OCI-LY1 (cell line): ENCODE measurements at regions not wholly inside any gene's neighbourhood (a gene's known extent, or its start where the extent isn't known, plus 50 kb on each side); places are given as distances from the start of the nearest gene placed in this dataset.

Source experiments
- H2AFZ ChIP-seq: fragments of 200-600 bp; sonication (generic), shearing (Covaris generic); 2 replicates; pipeline ENCODE4 v1.6.0; 2014; ENCODE audit warnings: antibody characterized with exemption, mild to moderate bottlenecking, low read length
- H3F3A ChIP-seq: fragments of 200-600 bp; sonication (generic), shearing (Covaris generic); 2 replicates; pipeline ENCODE4 v1.6.0; 2014; ENCODE audit warnings: mild to moderate bottlenecking, antibody characterized with exemption, low read length, moderate library complexity; ENCODE audit not compliant: insufficient read depth
- H3K27ac ChIP-seq: fragments of 200-600 bp; sonication (generic); 2 replicates; pipeline ENCODE4 v1.5.1; 2014; ENCODE audit warnings: low read length, mixed run types, mild to moderate bottlenecking, low read depth; ENCODE audit not compliant: poor library complexity, severe bottlenecking
- H3K27me3 ChIP-seq: fragments of 200-600 bp; sonication (generic); 2 replicates; pipeline ENCODE4 v1.6.0; 2014; ENCODE audit warnings: antibody characterized with exemption, mild to moderate bottlenecking, low read length, moderate library complexity; ENCODE audit not compliant: insufficient read depth
- H3K36me3 ChIP-seq: fragments of 200-600 bp; sonication (generic); 2 replicates; pipeline ENCODE4 v1.6.1; 2014; ENCODE audit warnings: mild to moderate bottlenecking, antibody characterized with exemption, low read length, moderate library complexity, mixed read lengths; ENCODE audit not compliant: insufficient read depth
- H3K4me1 ChIP-seq: fragments of 200-600 bp; sonication (generic); 2 replicates; pipeline ENCODE4 v1.5.1; 2014; ENCODE audit warnings: mild to moderate bottlenecking, low read length, moderate library complexity; ENCODE audit not compliant: insufficient read depth, severe bottlenecking
- H3K4me2 ChIP-seq: fragments of 200-600 bp; sonication (generic), shearing (Covaris generic); 2 replicates; pipeline ENCODE4 v1.6.1; 2014; ENCODE audit warnings: low read length
- H3K4me3 ChIP-seq: fragments of 200-600 bp; sonication (generic); 2 replicates; pipeline ENCODE4 v1.5.1; 2014; ENCODE audit warnings: low read length, low read depth, mild to moderate bottlenecking, mixed read lengths; ENCODE audit not compliant: poor library complexity, severe bottlenecking
- H3K79me2 ChIP-seq: fragments of 200-600 bp; shearing (Covaris generic); 2 replicates; pipeline ENCODE4 v1.6.1; 2016; ENCODE audit warnings: mixed run types, low read length, mixed read lengths; ENCODE audit not compliant: insufficient read depth
- H3K9ac ChIP-seq: fragments of 200-600 bp; sonication (generic), shearing (Covaris generic); 2 replicates; pipeline ENCODE4 v1.6.1; 2014; ENCODE audit warnings: mild to moderate bottlenecking, low read length, mixed read lengths
- H3K9me2 ChIP-seq: fragments of 200-600 bp; sonication (generic), shearing (Covaris generic); 2 replicates; pipeline ENCODE4 v1.6.1; 2014; ENCODE audit warnings: low read depth, mild to moderate bottlenecking, low read length, mixed read lengths
- H3K9me3 ChIP-seq: fragments of 200-600 bp; shearing (Covaris generic); 2 replicates; pipeline ENCODE4 v1.6.1; 2014; ENCODE audit warnings: low read length, mixed read lengths
- H4K20me1 ChIP-seq: fragments of 200-600 bp; sonication (generic), shearing (Covaris generic); 2 replicates; pipeline ENCODE4 v1.6.0; 2016; ENCODE audit warnings: mild to moderate bottlenecking, low read length; ENCODE audit not compliant: insufficient read depth
- EZH2 ChIP-seq: fragments of 200-600 bp; sonication (generic), shearing (Covaris generic); IDR thresholded peaks from 2 replicates; pipeline ENCODE4 v1.8.0; 2017; ENCODE audit warnings: borderline replicate concordance, mixed run types, mild to moderate bottlenecking, antibody characterized with exemption, low read length, moderate library complexity, mixed read lengths
- TF ChIP-seq, protein P1 (sequence below): fragments of 200-600 bp; sonication (generic), shearing (Covaris generic); IDR thresholded peaks from 2 replicates; pipeline ENCODE4 v1.5.1; 2017; ENCODE audit warnings: mild to moderate bottlenecking, antibody characterized with exemption, low read length, moderate library complexity, mixed read lengths

DNA sequence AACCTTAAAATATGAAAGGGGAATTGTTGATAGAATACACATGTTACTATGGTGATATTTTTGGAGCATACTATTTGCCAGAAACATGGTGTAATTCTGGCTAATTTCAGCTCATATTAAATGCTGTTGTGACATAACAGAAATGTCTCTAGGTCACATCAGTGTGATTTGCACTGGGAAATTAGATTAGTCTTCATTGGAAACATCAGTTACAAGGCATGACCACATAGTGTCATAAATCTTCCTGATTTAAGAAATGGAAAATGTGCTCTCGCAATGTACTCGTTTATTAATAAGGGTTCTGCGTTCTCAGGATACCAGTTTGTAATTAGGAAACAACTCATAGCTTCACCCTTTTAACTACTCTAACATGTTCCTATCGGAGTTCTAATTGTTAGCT is 72.9 kb upstream of the GYPA start:
- Histone ChIP-seq H3K79me2 (no peaks in the 10 kb centered on the region), H3K27ac (no peak overlapping the region), H3K4me2 (no peak overlapping the region), H2AFZ (no peak overlapping the region), H3K9ac (no peak overlapping the region), H3K9me3 (no peaks in the 10 kb centered on the region), H4K20me1 (no peaks in the 10 kb centered on the region), H3K27me3 (no peaks in the 10 kb centered on the region), H3K9me2 (no peaks in the 10 kb centered on the region), H3K4me1 (no peaks in the 10 kb centered on the region), H3K36me3 (no peaks in the 10 kb centered on the region), H3F3A (no peaks in the 10 kb centered on the region), H3K4me3 (no peak overlapping the region)
- TF ChIP-seq, protein P1, sequence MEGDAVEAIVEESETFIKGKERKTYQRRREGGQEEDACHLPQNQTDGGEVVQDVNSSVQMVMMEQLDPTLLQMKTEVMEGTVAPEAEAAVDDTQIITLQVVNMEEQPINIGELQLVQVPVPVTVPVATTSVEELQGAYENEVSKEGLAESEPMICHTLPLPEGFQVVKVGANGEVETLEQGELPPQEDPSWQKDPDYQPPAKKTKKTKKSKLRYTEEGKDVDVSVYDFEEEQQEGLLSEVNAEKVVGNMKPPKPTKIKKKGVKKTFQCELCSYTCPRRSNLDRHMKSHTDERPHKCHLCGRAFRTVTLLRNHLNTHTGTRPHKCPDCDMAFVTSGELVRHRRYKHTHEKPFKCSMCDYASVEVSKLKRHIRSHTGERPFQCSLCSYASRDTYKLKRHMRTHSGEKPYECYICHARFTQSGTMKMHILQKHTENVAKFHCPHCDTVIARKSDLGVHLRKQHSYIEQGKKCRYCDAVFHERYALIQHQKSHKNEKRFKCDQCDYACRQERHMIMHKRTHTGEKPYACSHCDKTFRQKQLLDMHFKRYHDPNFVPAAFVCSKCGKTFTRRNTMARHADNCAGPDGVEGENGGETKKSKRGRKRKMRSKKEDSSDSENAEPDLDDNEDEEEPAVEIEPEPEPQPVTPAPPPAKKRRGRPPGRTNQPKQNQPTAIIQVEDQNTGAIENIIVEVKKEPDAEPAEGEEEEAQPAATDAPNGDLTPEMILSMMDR: no peak
- no peak for TF ChIP-seq EZH2

DNA sequence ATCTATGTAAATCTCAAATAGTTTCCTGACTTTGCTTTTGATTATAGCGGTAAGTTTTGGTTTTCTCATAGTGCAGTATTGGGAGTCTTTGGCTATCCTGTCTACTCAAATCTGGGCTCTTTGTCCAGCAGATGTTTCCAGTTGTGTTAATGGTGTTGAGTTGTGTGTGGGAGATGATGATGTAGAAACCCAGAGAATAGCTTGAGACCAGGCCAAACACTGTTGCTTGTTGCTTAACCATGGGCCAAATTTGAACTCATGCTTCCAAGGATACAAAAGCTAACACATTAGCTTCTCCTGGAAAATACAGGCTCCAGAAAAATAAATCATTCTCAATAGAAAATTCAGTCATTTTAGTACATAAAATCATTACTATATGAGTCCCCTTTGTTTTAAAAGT is 82.6 kb upstream of the GYPA start:
- H2AFZ ChIP-seq: no peak overlapping the region
- no peaks in the 10 kb centered on the region for H3K79me2 ChIP-seq
- H3K27ac ChIP-seq: no peak overlapping the region
- TF ChIP-seq EZH2: no peak
- TF ChIP-seq, protein P1: no peak
- no peaks in the 10 kb centered on the region for H3K27me3 ChIP-seq
- H3K4me2 ChIP-seq: no peak overlapping the region
- H3F3A ChIP-seq: no peaks in the 10 kb centered on the region
- no peaks in the 10 kb centered on the region for H4K20me1 ChIP-seq
- no peaks in the 10 kb centered on the region for H3K4me1 ChIP-seq
- no peak overlapping the region for H3K4me3 ChIP-seq
- H3K9ac ChIP-seq: no peak overlapping the region
- no peaks in the 10 kb centered on the region for H3K9me2 ChIP-seq
- H3K9me3 ChIP-seq: no peaks in the 10 kb centered on the region
- no peaks in the 10 kb centered on the region for H3K36me3 ChIP-seq

DNA sequence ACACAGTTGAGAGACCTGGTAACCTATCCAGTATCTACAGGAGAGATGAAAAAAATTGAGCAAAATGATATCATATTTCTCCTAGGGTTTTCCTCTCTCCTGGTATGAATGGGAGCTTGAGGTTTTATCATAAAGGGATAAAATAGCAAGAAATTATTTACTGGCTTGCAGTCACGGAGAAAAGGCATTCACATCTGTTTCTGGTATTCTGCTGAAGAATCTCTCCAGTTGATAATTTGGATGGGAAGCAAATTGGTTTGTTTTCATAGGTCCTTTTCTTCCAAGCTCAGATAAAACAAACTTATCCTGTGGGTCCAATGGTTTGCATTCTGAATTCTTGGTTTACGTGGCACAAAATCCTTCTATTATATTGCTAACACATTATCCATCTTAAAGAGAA is 83.1 kb upstream of the GYPA start:
- no peaks in the 10 kb centered on the region for H3K9me3 ChIP-seq
- no peak overlapping the region for H3K9ac ChIP-seq
- no peaks in the 10 kb centered on the region for H3K27me3 ChIP-seq

More for the DNA sequence above, 83.1 kb upstream of the GYPA start:
- no peak overlapping the region for H3K4me2 ChIP-seq
- no peaks in the 10 kb centered on the region for H3K4me1 ChIP-seq
- TF ChIP-seq, protein P1: no peak
- no peak for TF ChIP-seq EZH2
- H3K27ac ChIP-seq: no peak overlapping the region
- H3K4me3 ChIP-seq: no peak overlapping the region
- H3K36me3 ChIP-seq: no peaks in the 10 kb centered on the region
- H3K79me2 ChIP-seq: no peaks in the 10 kb centered on the region
- H3F3A ChIP-seq: no peaks in the 10 kb centered on the region
- H3K9me2 ChIP-seq: no peaks in the 10 kb centered on the region
- no peak overlapping the region for H2AFZ ChIP-seq
- no peaks in the 10 kb centered on the region for H4K20me1 ChIP-seq
